Kidney (tissue), 13 donors: ENCODE measurements at regions not wholly inside any gene's neighbourhood (a gene's known extent, or its start where the extent isn't known, plus 50 kb on each side); places are given as distances from the start of the nearest gene placed in this dataset.

Experiments
- DNase-seq, 5 donors: peaks; one replicate each; pipeline ENCODE4 v3.0.0-alpha.2; 2013 to 2020
- FAIRE-seq: peaks from 2 replicates; lab custom pipeline; 2012; peaks lifted over from hg19 to GRCh38; lab: Jason Lieb, UNC
- H3K27ac ChIP-seq, 2 donors: one replicate each; pipeline ENCODE4 v1.7.0; 2013; ENCODE audit warnings: low read depth in 2 of 2, low read length in 2 of 2, inconsistent platforms in 1 of 2
- H3K27me3 ChIP-seq: one replicate; pipeline ENCODE4 v1.7.1; 2013; ENCODE audit warnings: low read length, inconsistent platforms; ENCODE audit not compliant: control insufficient read depth, insufficient read depth
- H3K36me3 ChIP-seq, 3 donors: one replicate each; pipeline versions ENCODE4 v1.7.0 to v1.7.1; 2013; ENCODE audit warnings: low read length in 3 of 3, control low read depth in 1 of 3, inconsistent platforms in 1 of 3; ENCODE audit not compliant: insufficient read depth in 3 of 3, control insufficient read depth in 2 of 3
- H3K4me1 ChIP-seq, 3 donors: one replicate each; pipeline versions ENCODE4 v1.7.0 to v1.7.1; 2013; ENCODE audit warnings: low read length in 3 of 3, inconsistent platforms in 1 of 3, low read depth in 1 of 3; ENCODE audit not compliant: control insufficient read depth in 2 of 3, insufficient read depth in 2 of 3
- H3K4me3 ChIP-seq, 3 donors: one replicate each; pipeline versions ENCODE4 v1.7.0 to v1.8.1; 2013; ENCODE audit warnings: low read length in 3 of 3, control low read depth in 1 of 3, inconsistent platforms in 1 of 3
- H3K9ac ChIP-seq, 3 donors: one replicate each; pipeline versions ENCODE4 v1.7.0 to v1.7.1; 2013; ENCODE audit warnings: low read length in 3 of 3, control low read depth in 1 of 3, inconsistent platforms in 1 of 3
- H3K9me3 ChIP-seq, 3 donors: one replicate each; pipeline versions ENCODE4 v1.7.0 to v1.7.1; 2013; ENCODE audit warnings: low read length in 3 of 3, control low read depth in 1 of 3, inconsistent platforms in 1 of 3; ENCODE audit not compliant: control insufficient read depth in 2 of 3, insufficient read depth in 1 of 3
- intact Hi-C: fragments of 100-400 bp; cut with DNase I; formaldehyde crosslinking; loops from one replicate; pipeline ENCODE4 v1.11.1; 2022
- TF ChIP-seq, protein P1 (sequence below): IDR thresholded peaks from 3 replicates; pipeline ENCODE4 v1.5.1; 2012; ENCODE audit warnings: mild to moderate bottlenecking, moderate library complexity, borderline replicate concordance; ENCODE audit not compliant: insufficient read depth; ENCODE audit errors: extremely low read depth
- donor health status: control.
- donor health status: control.
- donor health status: control.
- donor health status: control.
- donor health status: control.
- donor health status: DM: yes; HTN: yes; CAD: no.
- donor health status: Normal renal cell carcinoma (clear cell type).

DNA sequence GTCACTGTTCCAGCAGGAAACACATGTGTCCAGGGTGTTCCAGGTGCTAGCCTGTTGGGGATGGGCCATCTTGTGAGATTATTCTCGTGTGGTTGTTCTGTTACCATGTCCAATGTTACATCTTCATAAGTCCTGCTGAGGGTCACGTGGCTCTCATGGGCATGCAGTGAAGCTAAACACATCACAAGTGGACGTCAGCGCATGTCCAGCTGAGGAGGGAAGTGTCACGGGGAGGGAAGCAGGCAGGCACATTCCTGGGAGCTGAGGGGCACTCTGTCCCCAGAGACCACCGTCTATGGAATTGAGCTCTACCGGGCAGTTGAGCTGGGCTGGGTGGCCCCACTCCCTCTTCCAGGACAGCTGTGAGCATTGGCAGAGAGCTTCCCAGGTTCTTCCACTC lies 155.3 kb upstream of the TWIST2 start:
- intact Hi-C loops, result no loop called here
- no peaks in the 10 kb centered on the region for H3K27me3 ChIP-seq

GRCh38 chr2:238693337-238694093 lies 154.4 kb upstream of the TWIST2 start:
- FAIRE-seq, result no peak
- Histone ChIP-seq H3K36me3 (no peaks in the 10 kb centered on the region), H3K4me1 (no peaks in the 10 kb centered on the region), H3K4me3 (no peak overlapping the region), H3K27me3 (no peaks in the 10 kb centered on the region), H3K9ac (no peak overlapping the region), H3K27ac (no peak overlapping the region), H3K9me3 (no peaks in the 10 kb centered on the region)
- intact Hi-C loops, result no loop called here
- peak in 1 of 5 donors; percentile 33 for DNase-seq
- TF ChIP-seq, protein P1, sequence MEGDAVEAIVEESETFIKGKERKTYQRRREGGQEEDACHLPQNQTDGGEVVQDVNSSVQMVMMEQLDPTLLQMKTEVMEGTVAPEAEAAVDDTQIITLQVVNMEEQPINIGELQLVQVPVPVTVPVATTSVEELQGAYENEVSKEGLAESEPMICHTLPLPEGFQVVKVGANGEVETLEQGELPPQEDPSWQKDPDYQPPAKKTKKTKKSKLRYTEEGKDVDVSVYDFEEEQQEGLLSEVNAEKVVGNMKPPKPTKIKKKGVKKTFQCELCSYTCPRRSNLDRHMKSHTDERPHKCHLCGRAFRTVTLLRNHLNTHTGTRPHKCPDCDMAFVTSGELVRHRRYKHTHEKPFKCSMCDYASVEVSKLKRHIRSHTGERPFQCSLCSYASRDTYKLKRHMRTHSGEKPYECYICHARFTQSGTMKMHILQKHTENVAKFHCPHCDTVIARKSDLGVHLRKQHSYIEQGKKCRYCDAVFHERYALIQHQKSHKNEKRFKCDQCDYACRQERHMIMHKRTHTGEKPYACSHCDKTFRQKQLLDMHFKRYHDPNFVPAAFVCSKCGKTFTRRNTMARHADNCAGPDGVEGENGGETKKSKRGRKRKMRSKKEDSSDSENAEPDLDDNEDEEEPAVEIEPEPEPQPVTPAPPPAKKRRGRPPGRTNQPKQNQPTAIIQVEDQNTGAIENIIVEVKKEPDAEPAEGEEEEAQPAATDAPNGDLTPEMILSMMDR, result no peak

More for the DNA sequence above, 155.3 kb upstream of the TWIST2 start:
- peak in 1 of 5 donors; percentile 51 for DNase-seq
- Histone ChIP-seq H3K27ac (no peak overlapping the region), H3K36me3 (no peaks in the 10 kb centered on the region), H3K9me3 (no peaks in the 10 kb centered on the region), H3K4me3 (no peak overlapping the region), H3K9ac (no peak overlapping the region), H3K4me1 (no peaks in the 10 kb centered on the region)
- no peak for FAIRE-seq
- TF ChIP-seq, protein P1, result no peak

DNA sequence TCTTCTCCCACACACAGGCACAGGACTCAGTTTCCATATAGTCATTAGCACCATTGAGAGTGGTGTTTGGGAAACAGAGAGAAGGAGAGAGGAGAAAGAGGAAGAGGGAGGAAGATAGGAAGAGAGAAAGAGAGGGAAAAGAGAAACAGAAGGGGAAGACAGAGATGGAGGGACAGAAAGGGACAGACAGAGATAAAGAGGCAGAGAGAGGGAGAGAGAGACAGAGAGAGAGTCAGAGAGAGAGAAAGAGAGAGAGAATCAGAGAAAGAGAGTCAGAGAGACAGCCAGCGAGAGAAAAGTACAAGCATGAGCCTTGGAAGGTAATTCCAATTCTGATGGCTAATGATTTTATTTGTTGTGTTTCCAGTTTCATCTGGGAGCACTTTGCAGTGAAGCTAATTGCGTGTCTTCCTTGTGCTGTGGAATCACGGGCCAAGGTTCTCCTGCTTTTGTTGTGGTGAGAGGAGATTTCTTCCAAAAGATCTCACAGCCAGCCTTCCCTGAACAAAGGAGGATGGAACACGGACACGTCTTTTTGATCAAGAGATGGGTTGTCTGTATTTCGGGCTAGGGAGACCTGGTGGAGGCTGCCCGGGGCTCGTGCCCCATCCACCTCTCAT lies 153.6 kb upstream of the TWIST2 start:
- intact Hi-C loops, result no loop called here
- DNase-seq (no peak), FAIRE-seq (no peak)
- Histone ChIP-seq H3K27me3 (no peaks in the 10 kb centered on the region), H3K9ac (no peak overlapping the region), H3K4me1 (no peaks in the 10 kb centered on the region), H3K36me3 (no peaks in the 10 kb centered on the region), H3K27ac (no peak overlapping the region), H3K9me3 (no peaks in the 10 kb centered on the region), H3K4me3 (no peak overlapping the region)
- TF ChIP-seq, protein P1, result no peak
